B cell (primary cell): ENCODE measurements at regions not wholly inside any gene's neighbourhood (a gene's known extent, or its start where the extent isn't known, plus 50 kb on each side); places are given as distances from the start of the nearest gene placed in this dataset.

Experiments
- ATAC-seq: fragments of 200-7000 bp; cut with Tn5 transposase; one replicate; pipeline ENCODE4 v1.10.0; 2021; ENCODE audit warnings: low read depth, mild to moderate bottlenecking, moderate number of reproducible peaks, moderate library complexity
- CTCF ChIA-PET: fragments of 350-600 bp; sonication (Branson Sonifier 250); formaldehyde crosslinking; loops from one replicate; lab custom pipeline; 2021; ENCODE audit warnings: antibody characterized with exemption, inconsistent platforms; lab: Charles Lee
- POLR2A ChIA-PET: fragments of 350-600 bp; sonication (Branson Sonifier 250); formaldehyde crosslinking; loops from one replicate; lab custom pipeline; 2021; ENCODE audit warnings: antibody characterized with exemption; lab: Charles Lee
- DNase-seq: peaks from one replicate; pipeline ENCODE4 v3.0.0; 2013
- H2AFZ ChIP-seq: 2 replicates; pipeline ENCODE4 v1.6.1; 2012; ENCODE audit warnings: mild to moderate bottlenecking, low read depth, low read length; ENCODE audit not compliant: insufficient read depth, poor library complexity, severe bottlenecking
- H3K27ac ChIP-seq, 2 donors: 1 replicate in 1 of 2; 2 replicates in 1 of 2; pipeline ENCODE4 v1.5.1; 2012 to 2013; ENCODE audit warnings: low read length in 2 of 2, mild to moderate bottlenecking in 2 of 2, moderate library complexity in 1 of 2
- H3K27me3 ChIP-seq, 4 experiments: fragments of 200-600 bp in 1 of 4; sonication (generic) in 1 of 4; replicated peaks in 1 of 4; 1 replicate in 2 of 4; 2 replicates in 2 of 4; pipeline versions ENCODE4 v1.6.1 to v1.7.0; 2013 to 2016; ENCODE audit warnings: low read length in 3 of 4, mild to moderate bottlenecking in 2 of 4, mixed read lengths in 1 of 4, moderate library complexity in 1 of 4; ENCODE audit not compliant: insufficient read depth in 4 of 4, control insufficient read depth in 3 of 4; ENCODE audit errors: control extremely low read depth in 1 of 4
- H3K36me3 ChIP-seq, 2 experiments: replicated peaks in 1 of 2; 1 replicate in 1 of 2; 2 replicates in 1 of 2; pipeline versions ENCODE4 v1.6.1 to v1.7.1; 2013; ENCODE audit warnings: low read length in 1 of 2; ENCODE audit not compliant: insufficient read depth in 2 of 2, control insufficient read depth in 1 of 2; ENCODE audit errors: control extremely low read depth in 1 of 2, extremely low read depth in 1 of 2
- H3K4me1 ChIP-seq, 2 donors: fragments of 200-600 bp in 1 of 2; sonication (generic) in 1 of 2; 1 replicate in 1 of 2; 2 replicates in 1 of 2; pipeline versions ENCODE4 v1.5.1 to v1.6.1; 2013 to 2017; ENCODE audit warnings: low read length in 2 of 2; ENCODE audit not compliant: control insufficient read depth in 2 of 2, insufficient read depth in 2 of 2
- H3K4me2 ChIP-seq: replicated peaks from 2 replicates; pipeline ENCODE3; 2012; ENCODE audit warnings: mild to moderate bottlenecking, low read depth, low read length; ENCODE audit not compliant: poor library complexity, severe bottlenecking
- H3K4me3 ChIP-seq, 5 experiments: fragments of 200-600 bp in 1 of 5; sonication (generic) in 1 of 5; 1 replicate in 3 of 5; 2 replicates in 2 of 5; pipeline versions ENCODE4 v1.5.1 to v1.7.0; 2011 to 2016; ENCODE audit warnings: low read length in 4 of 5, mild to moderate bottlenecking in 4 of 5, low read depth in 2 of 5, control low read depth in 1 of 5, moderate library complexity in 1 of 5; ENCODE audit not compliant: insufficient read depth in 1 of 5; ENCODE audit errors: control extremely low read depth in 1 of 5, extremely low read depth in 1 of 5
- H3K79me2 ChIP-seq: fragments of 200-600 bp; sonication (generic); one replicate; pipeline ENCODE4 v1.6.0; 2016; ENCODE audit warnings: low read length; ENCODE audit not compliant: control insufficient read depth, insufficient read depth
- H3K9ac ChIP-seq: fragments of 200-600 bp; sonication (generic); 2 replicates; pipeline ENCODE4 v1.6.1; 2017; ENCODE audit warnings: mild to moderate bottlenecking, low read length, moderate library complexity
- H3K9me3 ChIP-seq, 3 donors: one replicate each; pipeline versions ENCODE4 v1.6.1 to v1.7.1; 2013; ENCODE audit warnings: low read length in 2 of 3; ENCODE audit not compliant: control insufficient read depth in 2 of 3, insufficient read depth in 1 of 3; ENCODE audit errors: control extremely low read depth in 1 of 3
- H4K20me1 ChIP-seq: 2 replicates; pipeline ENCODE4 v1.6.0; 2012; ENCODE audit warnings: mild to moderate bottlenecking, low read length; ENCODE audit not compliant: insufficient read depth, control insufficient read depth, poor library complexity, severe bottlenecking
- H3K27ac Mint-ChIP-seq: one replicate; pipeline ENCODE4 v1.8.0; 2021; ENCODE audit warnings: mixed read lengths
- H3K27me3 Mint-ChIP-seq: one replicate; pipeline ENCODE4 v1.8.0; 2021; ENCODE audit warnings: mixed read lengths
- H3K4me1 Mint-ChIP-seq: one replicate; pipeline ENCODE4 v1.8.0; 2021; ENCODE audit warnings: mixed read lengths
- H3K4me3 Mint-ChIP-seq: one replicate; pipeline ENCODE4 v1.8.0; 2021; ENCODE audit warnings: mixed read lengths
- H3K9me3 Mint-ChIP-seq: one replicate; pipeline ENCODE4 v1.8.0; 2022; ENCODE audit warnings: mixed read lengths; ENCODE audit not compliant: insufficient read depth
- EZH2 ChIP-seq: IDR thresholded peaks from 2 replicates; pipeline ENCODE4 v1.6.1; 2012; ENCODE audit warnings: borderline replicate concordance, low read depth, mild to moderate bottlenecking, moderate library complexity, low read length; ENCODE audit not compliant: insufficient read depth, poor library complexity, severe bottlenecking
- WGBS: methylation state at CpG from one replicate; pipeline ENCODE4 v1.1.5; 2013; ENCODE audit warnings: missing lambda C conversion rate; ENCODE audit not compliant: insufficient coverage; 5-methylcytosine and 5-hydroxymethylcytosine counted together
- intact Hi-C: fragments of 100-400 bp; cut with micrococcal nuclease; formaldehyde crosslinking; loops from one replicate; pipeline ENCODE4 v1.10.0; 2022
- TF ChIP-seq, protein P1 (sequence below): fragments of 200-600 bp; IDR thresholded peaks from one replicate; pipeline ENCODE4 v1.8.0; 2022; ENCODE audit warnings: antibody characterized with exemption, mild to moderate bottlenecking

GRCh38 chr7:70952311-70952710 is 179.6 kb upstream of the GALNT17 start:
- intact Hi-C loops = no loop called here
- POLR2A ChIA-PET = no interaction called here
- CTCF ChIA-PET = no interaction called here
- Histone ChIP-seq H3K9me3 (peaks cover 0 to 13% (median 0%) of the 10 kb centered on the region in 3 donors), H3K4me2 (no peak overlapping the region), H3K27me3 (no peaks in the 10 kb centered on the region), H3K4me1 (no peaks in the 10 kb centered on the region), H4K20me1 (no peaks in the 10 kb centered on the region), H3K9ac (no peak overlapping the region), H3K4me3 (no peak overlapping the region), H3K36me3 (no peaks in the 10 kb centered on the region), H3K79me2 (no peaks in the 10 kb centered on the region), H2AFZ (no peak overlapping the region), H3K27ac (no peak overlapping the region)
- ATAC-seq (no peak), DNase-seq (no peak)
- Mint-ChIP-seq H3K27ac (no peak overlapping the region), H3K4me3 (no peak overlapping the region), H3K4me1 (no peaks in the 10 kb centered on the region), H3K27me3 (no peaks in the 10 kb centered on the region), H3K9me3 (peaks cover 9% of the 10 kb centered on the region)
- 89% methylated on average over 5 of the region's 8 CpGs for WGBS
- no peak for TF ChIP-seq EZH2
- TF ChIP-seq, protein P1, sequence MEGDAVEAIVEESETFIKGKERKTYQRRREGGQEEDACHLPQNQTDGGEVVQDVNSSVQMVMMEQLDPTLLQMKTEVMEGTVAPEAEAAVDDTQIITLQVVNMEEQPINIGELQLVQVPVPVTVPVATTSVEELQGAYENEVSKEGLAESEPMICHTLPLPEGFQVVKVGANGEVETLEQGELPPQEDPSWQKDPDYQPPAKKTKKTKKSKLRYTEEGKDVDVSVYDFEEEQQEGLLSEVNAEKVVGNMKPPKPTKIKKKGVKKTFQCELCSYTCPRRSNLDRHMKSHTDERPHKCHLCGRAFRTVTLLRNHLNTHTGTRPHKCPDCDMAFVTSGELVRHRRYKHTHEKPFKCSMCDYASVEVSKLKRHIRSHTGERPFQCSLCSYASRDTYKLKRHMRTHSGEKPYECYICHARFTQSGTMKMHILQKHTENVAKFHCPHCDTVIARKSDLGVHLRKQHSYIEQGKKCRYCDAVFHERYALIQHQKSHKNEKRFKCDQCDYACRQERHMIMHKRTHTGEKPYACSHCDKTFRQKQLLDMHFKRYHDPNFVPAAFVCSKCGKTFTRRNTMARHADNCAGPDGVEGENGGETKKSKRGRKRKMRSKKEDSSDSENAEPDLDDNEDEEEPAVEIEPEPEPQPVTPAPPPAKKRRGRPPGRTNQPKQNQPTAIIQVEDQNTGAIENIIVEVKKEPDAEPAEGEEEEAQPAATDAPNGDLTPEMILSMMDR = no peak

DNA sequence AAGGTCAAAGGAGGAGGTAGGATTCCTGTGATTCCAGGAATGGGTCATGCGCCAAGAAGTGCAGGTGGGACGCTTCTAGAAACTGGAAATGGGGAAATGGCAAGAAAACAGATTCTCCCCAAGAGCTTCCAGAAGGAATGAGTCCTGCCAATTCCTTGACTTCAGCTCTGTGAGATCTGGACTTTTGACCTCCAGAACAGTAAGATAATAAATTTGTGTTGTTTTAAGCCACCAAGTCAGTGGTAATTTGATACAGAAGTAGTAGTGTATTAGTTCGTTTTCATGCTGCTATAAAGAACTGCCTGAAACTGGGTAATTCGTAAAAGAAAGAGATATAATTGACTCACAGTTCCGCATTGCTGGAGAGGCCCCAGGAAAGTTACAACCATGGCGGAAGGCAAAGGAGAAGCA is 178.6 kb upstream of the GALNT17 start:
- Histone ChIP-seq H3K27ac (no peak overlapping the region), H3K4me1 (no peaks in the 10 kb centered on the region), H4K20me1 (no peaks in the 10 kb centered on the region), H2AFZ (no peak overlapping the region), H3K79me2 (no peaks in the 10 kb centered on the region), H3K27me3 (no peaks in the 10 kb centered on the region), H3K9ac (no peak overlapping the region), H3K36me3 (no peaks in the 10 kb centered on the region), H3K4me2 (no peak overlapping the region), H3K4me3 (no peak overlapping the region), H3K9me3 (peaks cover 0 to 13% (median 0%) of the 10 kb centered on the region in 3 donors)
- no peak overlapping the region for H3K4me3 Mint-ChIP-seq
- no peak for DNase-seq
- ChIA-PET CTCF (no interaction called here), POLR2A (no interaction called here)
- TF ChIP-seq, protein P1 = no peak
- TF ChIP-seq EZH2 = no peak
- WGBS = 82% methylated on average over 6 of the region's 6 CpGs
- peaks cover 6% of the 10 kb centered on the region for H3K9me3 Mint-ChIP-seq
- H3K27ac Mint-ChIP-seq = no peak overlapping the region
- no peak for ATAC-seq
- H3K4me1 Mint-ChIP-seq = no peaks in the 10 kb centered on the region
- intact Hi-C loops = no loop called here
- H3K27me3 Mint-ChIP-seq = no peaks in the 10 kb centered on the region
